ENCODE measurements at regions not wholly inside any gene's neighbourhood (a gene's known extent, or its start where the extent isn't known, plus 50 kb on each side); places are given as distances from the start of the nearest gene placed in this dataset.

DNA sequence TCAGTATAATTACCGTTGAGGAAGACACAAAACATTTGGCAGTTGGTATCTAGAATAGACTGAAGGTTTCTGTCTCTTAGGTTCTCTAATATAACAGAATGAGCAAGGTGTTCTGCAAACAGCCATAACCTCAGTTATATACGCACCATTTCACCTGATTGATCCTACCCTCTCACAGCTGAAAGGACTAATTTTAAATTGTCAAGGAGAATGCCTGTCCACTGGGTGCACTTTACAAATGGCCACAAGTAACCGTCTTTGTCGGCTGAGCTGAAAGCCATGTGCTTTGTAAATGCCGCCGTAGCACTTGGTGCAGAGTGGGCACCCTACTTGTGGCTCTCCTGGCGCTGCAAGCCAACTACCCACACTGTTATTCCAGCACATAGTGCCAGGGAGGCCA lies 466.3 kb downstream of the AACS start:
- no peaks in the 10 kb centered on the region for H3K36me3 Mint-ChIP-seq (ENCODE audit: insufficient read depth)
- H3K27ac Mint-ChIP-seq, result no peak overlapping the region
- peaks cover 18% of the 10 kb centered on the region for H3K27me3 Mint-ChIP-seq
- H3K4me1 Mint-ChIP-seq (ENCODE audit: low read depth), result no peaks in the 10 kb centered on the region
- no peaks in the 10 kb centered on the region for H3K9me3 Mint-ChIP-seq (ENCODE audit: low read depth)
- DNase-seq (ENCODE audit: low spot score, unreplicated experiment), result no peak
- TF ChIP-seq, protein P1, sequence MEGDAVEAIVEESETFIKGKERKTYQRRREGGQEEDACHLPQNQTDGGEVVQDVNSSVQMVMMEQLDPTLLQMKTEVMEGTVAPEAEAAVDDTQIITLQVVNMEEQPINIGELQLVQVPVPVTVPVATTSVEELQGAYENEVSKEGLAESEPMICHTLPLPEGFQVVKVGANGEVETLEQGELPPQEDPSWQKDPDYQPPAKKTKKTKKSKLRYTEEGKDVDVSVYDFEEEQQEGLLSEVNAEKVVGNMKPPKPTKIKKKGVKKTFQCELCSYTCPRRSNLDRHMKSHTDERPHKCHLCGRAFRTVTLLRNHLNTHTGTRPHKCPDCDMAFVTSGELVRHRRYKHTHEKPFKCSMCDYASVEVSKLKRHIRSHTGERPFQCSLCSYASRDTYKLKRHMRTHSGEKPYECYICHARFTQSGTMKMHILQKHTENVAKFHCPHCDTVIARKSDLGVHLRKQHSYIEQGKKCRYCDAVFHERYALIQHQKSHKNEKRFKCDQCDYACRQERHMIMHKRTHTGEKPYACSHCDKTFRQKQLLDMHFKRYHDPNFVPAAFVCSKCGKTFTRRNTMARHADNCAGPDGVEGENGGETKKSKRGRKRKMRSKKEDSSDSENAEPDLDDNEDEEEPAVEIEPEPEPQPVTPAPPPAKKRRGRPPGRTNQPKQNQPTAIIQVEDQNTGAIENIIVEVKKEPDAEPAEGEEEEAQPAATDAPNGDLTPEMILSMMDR (IDR thresholded peaks at IDR 0.05; ENCODE audit: unreplicated experiment), result no peak
- H3K4me3 Mint-ChIP-seq (ENCODE audit: low read depth), result no peak overlapping the region

DNA sequence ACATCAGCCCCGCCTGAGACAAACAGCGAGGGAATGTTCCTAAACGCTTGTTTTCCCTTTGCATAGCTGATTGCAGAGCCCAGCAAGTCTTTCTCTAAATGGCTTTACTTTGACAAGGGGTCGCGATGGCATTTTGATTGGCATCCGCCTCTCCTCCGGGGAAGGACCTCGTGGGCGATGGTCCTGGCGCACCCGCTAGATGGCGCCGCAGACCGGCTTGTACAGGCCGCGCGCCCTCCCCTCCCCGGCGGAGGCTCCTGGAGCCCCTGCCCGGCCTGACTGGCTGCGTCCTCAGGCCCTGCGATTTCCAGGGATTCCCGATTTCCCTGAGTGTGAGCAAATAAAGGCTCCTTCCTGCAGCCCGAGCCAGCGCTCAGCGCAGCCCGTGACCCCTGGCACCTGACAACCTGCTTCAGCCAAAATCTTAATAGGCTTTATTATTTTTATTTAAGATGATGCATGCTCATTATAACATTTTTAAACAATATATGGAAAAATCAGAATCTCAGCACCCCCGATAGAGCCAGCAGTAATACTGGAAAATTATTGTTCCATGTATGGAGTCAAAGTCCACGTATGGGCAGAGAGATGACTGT lies 468.3 kb downstream of the AACS start:
- Mint-ChIP-seq H3K27ac (no peak overlapping the region), H3K36me3 (ENCODE audit: insufficient read depth) (no peaks in the 10 kb centered on the region), H3K4me3 (ENCODE audit: low read depth) (no peak overlapping the region), H3K4me1 (ENCODE audit: low read depth) (no peaks in the 10 kb centered on the region), H3K27me3 (peaks cover 24% of the 10 kb centered on the region), H3K9me3 (ENCODE audit: low read depth) (no peaks in the 10 kb centered on the region)
- DNase-seq (ENCODE audit: low spot score, unreplicated experiment), result peak; percentile 72
- TF ChIP-seq, protein P1 (IDR thresholded peaks at IDR 0.05; ENCODE audit: unreplicated experiment), result peak; percentile 92

DNA sequence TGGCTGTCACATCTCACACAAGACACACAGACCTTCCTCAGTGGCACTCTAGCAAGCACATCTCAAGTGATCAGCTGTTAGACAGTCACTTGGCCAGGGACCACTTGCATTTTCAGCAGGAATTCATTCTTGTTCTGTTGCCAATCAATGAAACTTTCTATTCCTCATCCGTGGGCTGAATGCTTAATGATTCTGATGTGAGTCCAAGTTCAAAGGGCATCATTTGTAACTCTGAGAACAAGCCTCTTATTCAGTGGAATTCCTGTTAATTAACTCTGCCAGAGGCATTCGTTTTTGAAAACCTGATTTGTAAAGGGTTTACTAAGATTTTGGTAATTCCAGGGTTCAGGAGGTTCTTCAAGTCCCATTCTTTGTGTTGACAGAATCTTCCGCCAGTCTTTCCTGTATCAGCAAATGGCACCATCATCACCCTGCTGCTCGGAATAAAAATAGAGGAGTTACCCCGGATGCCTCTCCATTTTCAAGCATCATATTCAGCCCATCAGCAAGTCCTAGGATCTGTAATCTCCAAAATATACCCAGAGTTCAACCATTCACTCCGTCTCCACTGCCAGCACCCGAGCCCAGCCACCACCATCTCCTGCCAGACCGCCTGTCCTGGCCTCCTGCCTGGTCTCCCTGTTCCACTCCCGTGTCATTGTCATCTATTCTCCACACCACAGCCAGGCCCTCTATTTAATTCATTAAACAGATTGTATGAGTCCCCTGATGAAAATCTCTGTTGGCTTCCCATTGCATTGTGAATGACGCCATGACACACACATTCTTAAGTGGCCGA lies 473.4 kb downstream of the AACS start:
- Mint-ChIP-seq H3K9me3 (ENCODE audit: low read depth) (no peaks in the 10 kb centered on the region), H3K4me3 (ENCODE audit: low read depth) (no peak overlapping the region), H3K27me3 (peaks cover 21% of the 10 kb centered on the region), H3K4me1 (ENCODE audit: low read depth) (no peaks in the 10 kb centered on the region), H3K27ac (no peak overlapping the region), H3K36me3 (ENCODE audit: insufficient read depth) (no peaks in the 10 kb centered on the region)
- TF ChIP-seq, protein P1 (IDR thresholded peaks at IDR 0.05; ENCODE audit: unreplicated experiment), result no peak
- DNase-seq (ENCODE audit: low spot score, unreplicated experiment), result no peak

DNA sequence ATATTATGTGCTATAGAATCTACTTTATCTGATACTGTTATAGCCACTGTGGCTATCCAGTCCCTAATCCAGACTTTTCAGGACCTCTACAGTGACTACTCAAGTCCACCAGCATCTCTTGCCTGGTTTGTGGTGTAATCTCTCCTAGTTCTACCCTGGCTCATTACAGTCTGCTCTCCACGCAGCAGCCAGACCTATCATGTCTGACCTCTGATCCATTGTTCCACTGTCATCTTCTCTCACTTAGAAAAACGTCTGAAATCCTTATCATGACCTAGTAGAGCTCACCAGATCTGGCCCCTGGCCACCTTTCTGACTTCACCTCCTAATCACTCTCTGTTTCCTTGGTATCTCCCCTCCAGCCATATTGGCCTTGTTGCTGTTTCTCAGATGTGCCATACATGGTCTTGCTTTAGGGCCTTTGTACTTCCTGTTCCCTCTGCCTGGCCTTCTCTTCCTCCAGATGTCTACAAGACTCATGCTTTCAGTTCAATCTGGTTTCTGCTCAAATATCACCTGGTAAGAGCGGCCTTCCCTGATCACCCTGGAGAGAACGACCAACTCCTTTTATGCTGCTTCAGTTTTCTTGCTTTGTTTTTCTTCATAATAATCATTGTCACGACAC lies 475.5 kb downstream of the AACS start:
- TF ChIP-seq, protein P1 (IDR thresholded peaks at IDR 0.05; ENCODE audit: unreplicated experiment), result no peak
- Mint-ChIP-seq H3K36me3 (ENCODE audit: insufficient read depth) (no peaks in the 10 kb centered on the region), H3K4me3 (ENCODE audit: low read depth) (no peak overlapping the region), H3K27me3 (peaks cover 14% of the 10 kb centered on the region), H3K4me1 (ENCODE audit: low read depth) (no peaks in the 10 kb centered on the region), H3K27ac (no peak overlapping the region), H3K9me3 (ENCODE audit: low read depth) (no peaks in the 10 kb centered on the region)
- DNase-seq (ENCODE audit: low spot score, unreplicated experiment), result no peak

DNA sequence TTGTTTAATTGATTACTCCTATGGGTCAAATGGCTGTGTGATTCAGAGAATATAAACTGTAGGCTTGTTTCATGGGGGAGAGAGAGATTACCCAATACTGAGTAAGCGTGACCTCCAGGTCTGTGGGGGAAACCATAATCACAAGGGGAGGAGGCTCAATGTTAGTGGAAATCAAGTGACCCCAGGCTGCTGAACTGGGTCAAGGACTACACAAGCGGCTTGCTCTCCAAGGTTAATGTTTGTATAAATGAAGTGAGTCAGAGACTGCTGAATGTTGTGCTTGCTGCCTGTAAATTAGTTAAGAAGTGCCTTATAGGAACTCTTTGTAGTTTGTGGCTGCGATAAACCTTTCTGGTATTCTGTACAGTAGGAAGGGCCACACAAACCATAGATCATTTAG lies 479.7 kb downstream of the AACS start:
- TF ChIP-seq, protein P1 (IDR thresholded peaks at IDR 0.05; ENCODE audit: unreplicated experiment), result no peak
- no peaks in the 10 kb centered on the region for H3K27me3 Mint-ChIP-seq
- H3K36me3 Mint-ChIP-seq (ENCODE audit: insufficient read depth), result no peaks in the 10 kb centered on the region
- H3K4me3 Mint-ChIP-seq (ENCODE audit: low read depth), result no peak overlapping the region
- H3K27ac Mint-ChIP-seq, result no peak overlapping the region
- H3K4me1 Mint-ChIP-seq (ENCODE audit: low read depth), result no peaks in the 10 kb centered on the region
- H3K9me3 Mint-ChIP-seq (ENCODE audit: low read depth), result no peaks in the 10 kb centered on the region
- no peak for DNase-seq (ENCODE audit: low spot score, unreplicated experiment)

Measured in progenitor cell of endocrine pancreas (in vitro differentiated cells).